Loucy (cell line): ENCODE measurements at regions not wholly inside any gene's neighbourhood (a gene's known extent, or its start where the extent isn't known, plus 50 kb on each side); places are given as distances from the start of the nearest gene placed in this dataset.

Experiments used
- EZH2phosphoT487 ChIP-seq: fragments of 200-600 bp; IDR thresholded peaks from 2 replicates; pipeline ENCODE4 v1.6.1; 2018; ENCODE audit warnings: antibody characterized with exemption, mild to moderate bottlenecking, moderate library complexity, borderline replicate concordance
- TF ChIP-seq, protein P1 (sequence below): fragments of 200-600 bp; sonication (generic); conservative IDR thresholded peaks from 2 replicates; pipeline ENCODE4 v1.5.1; 2014; ENCODE audit warnings: mild to moderate bottlenecking, antibody characterized with exemption, low read length

DNA sequence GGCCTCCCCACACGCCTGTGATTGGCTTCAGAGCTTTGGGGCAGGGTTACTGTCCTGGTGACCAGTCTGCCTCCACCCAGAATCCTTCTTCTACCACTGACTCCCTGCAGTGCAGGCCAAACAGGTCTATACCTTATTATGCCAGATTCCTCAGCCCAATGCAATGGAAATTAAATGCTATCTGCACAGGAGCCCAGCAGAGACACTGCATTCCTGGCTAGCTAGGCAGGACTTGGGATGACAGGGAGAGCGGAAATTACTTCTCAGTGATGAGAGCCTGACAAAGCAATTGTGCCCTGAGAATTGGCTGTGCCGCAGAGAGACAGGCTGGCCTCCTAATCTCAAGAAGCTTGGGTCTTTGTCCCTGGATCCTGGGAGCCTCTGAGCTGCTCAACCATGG lies 143.8 kb upstream of the NCAM1 start:
- TF ChIP-seq, protein P1, sequence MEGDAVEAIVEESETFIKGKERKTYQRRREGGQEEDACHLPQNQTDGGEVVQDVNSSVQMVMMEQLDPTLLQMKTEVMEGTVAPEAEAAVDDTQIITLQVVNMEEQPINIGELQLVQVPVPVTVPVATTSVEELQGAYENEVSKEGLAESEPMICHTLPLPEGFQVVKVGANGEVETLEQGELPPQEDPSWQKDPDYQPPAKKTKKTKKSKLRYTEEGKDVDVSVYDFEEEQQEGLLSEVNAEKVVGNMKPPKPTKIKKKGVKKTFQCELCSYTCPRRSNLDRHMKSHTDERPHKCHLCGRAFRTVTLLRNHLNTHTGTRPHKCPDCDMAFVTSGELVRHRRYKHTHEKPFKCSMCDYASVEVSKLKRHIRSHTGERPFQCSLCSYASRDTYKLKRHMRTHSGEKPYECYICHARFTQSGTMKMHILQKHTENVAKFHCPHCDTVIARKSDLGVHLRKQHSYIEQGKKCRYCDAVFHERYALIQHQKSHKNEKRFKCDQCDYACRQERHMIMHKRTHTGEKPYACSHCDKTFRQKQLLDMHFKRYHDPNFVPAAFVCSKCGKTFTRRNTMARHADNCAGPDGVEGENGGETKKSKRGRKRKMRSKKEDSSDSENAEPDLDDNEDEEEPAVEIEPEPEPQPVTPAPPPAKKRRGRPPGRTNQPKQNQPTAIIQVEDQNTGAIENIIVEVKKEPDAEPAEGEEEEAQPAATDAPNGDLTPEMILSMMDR = no peak
- TF ChIP-seq EZH2phosphoT487 = no peak
